Loucy (cell line): ENCODE measurements at regions not wholly inside any gene's neighbourhood (a gene's known extent, or its start where the extent isn't known, plus 50 kb on each side); places are given as distances from the start of the nearest gene placed in this dataset.

ENCODE experiments used
- H2AFZ ChIP-seq: fragments of 200-600 bp; sonication (generic); 2 replicates; pipeline ENCODE4 v1.6.0; 2016; ENCODE audit warnings: antibody characterized with exemption, mild to moderate bottlenecking, low read length, moderate library complexity
- H3F3A ChIP-seq: fragments of 200-600 bp; 2 replicates; pipeline ENCODE4 v1.6.0; 2016; ENCODE audit warnings: antibody characterized with exemption, low read depth, mild to moderate bottlenecking
- H3K27me3 ChIP-seq: fragments of 200-600 bp; sonication (generic); 2 replicates; pipeline ENCODE4 v1.6.1; 2014; ENCODE audit warnings: low read length, mild to moderate bottlenecking; ENCODE audit not compliant: insufficient read depth, poor library complexity, severe bottlenecking
- H3K36me3 ChIP-seq: fragments of 200-600 bp; sonication (generic); 2 replicates; pipeline ENCODE4 v1.6.1; 2016; ENCODE audit warnings: low read length; ENCODE audit not compliant: insufficient read depth
- H3K4me1 ChIP-seq: fragments of 200-600 bp; sonication (generic); 2 replicates; pipeline ENCODE4 v1.5.1; 2014; ENCODE audit warnings: low read length, mild to moderate bottlenecking; ENCODE audit not compliant: insufficient read depth, poor library complexity, severe bottlenecking
- H3K4me2 ChIP-seq: fragments of 200-600 bp; sonication (generic); 2 replicates; pipeline ENCODE4 v1.6.0; 2014; ENCODE audit warnings: antibody characterized with exemption, low read length, low read depth, mild to moderate bottlenecking; ENCODE audit not compliant: poor library complexity, severe bottlenecking
- H3K4me3 ChIP-seq: fragments of 200-600 bp; sonication (generic); 2 replicates; pipeline ENCODE4 v1.5.1; 2014; ENCODE audit warnings: low read length, mild to moderate bottlenecking, mixed read lengths; ENCODE audit not compliant: poor library complexity, severe bottlenecking
- H3K79me2 ChIP-seq: fragments of 200-600 bp; sonication (generic); 2 replicates; pipeline ENCODE4 v1.6.1; 2014; ENCODE audit warnings: low read length; ENCODE audit not compliant: insufficient read depth
- H3K9ac ChIP-seq: fragments of 200-600 bp; sonication (generic); 2 replicates; pipeline ENCODE4 v1.6.0; 2014; ENCODE audit warnings: mild to moderate bottlenecking, low read depth, low read length, moderate library complexity; ENCODE audit not compliant: poor library complexity, severe bottlenecking
- H3K9me2 ChIP-seq: fragments of 200-600 bp; sonication (generic); replicated peaks from 2 replicates; pipeline ENCODE4 v1.6.1; 2016; ENCODE audit warnings: low read depth, low read length, mixed read lengths
- H3K9me3 ChIP-seq: fragments of 200-600 bp; sonication (generic); 2 replicates; pipeline ENCODE4 v1.6.1; 2014; ENCODE audit warnings: mild to moderate bottlenecking, antibody characterized with exemption, low read length, low read depth; ENCODE audit not compliant: insufficient read depth
- H4K20me1 ChIP-seq: fragments of 200-600 bp; sonication (generic); 2 replicates; pipeline ENCODE4 v1.6.0; 2014; ENCODE audit warnings: antibody characterized with exemption, low read length, mild to moderate bottlenecking; ENCODE audit not compliant: insufficient read depth, poor library complexity, severe bottlenecking
- EZH2phosphoT487 ChIP-seq: fragments of 200-600 bp; IDR thresholded peaks from 2 replicates; pipeline ENCODE4 v1.6.1; 2018; ENCODE audit warnings: antibody characterized with exemption, mild to moderate bottlenecking, moderate library complexity, borderline replicate concordance
- TF ChIP-seq, protein P1 (sequence below): fragments of 200-600 bp; sonication (generic); conservative IDR thresholded peaks from 2 replicates; pipeline ENCODE4 v1.5.1; 2014; ENCODE audit warnings: mild to moderate bottlenecking, antibody characterized with exemption, low read length

DNA sequence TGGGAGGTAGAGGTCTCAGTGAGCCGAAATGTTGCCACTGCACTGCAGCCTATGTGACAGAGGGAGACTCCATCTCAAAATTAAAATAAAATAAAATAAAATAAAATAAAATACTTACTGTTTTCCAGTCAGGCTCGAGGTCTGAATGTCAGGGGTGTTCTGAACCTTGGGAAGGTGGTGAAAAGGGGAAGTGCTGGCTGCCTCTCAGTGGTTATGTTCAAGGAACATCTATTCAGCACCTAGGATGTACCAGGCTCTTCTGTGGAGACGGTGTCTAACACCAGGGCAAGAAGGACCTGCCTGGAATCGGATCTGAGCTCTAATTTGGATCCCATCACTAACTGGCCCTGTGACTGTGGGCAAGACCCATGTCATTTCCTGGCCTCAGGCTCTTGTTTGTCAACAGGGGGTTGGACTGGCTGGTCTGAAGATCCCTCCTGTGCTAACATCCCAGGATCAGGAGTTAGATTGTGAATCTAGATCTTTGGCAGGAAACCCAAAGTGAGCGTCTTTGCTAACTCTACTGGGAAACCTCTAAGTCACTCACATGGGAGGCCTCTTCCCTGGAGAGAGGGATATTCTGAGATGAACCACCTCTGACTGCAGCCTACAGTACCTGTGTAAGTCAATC is 63.4 kb upstream of the SIRPG start:
- no peaks in the 10 kb centered on the region for H4K20me1 ChIP-seq
- no peaks in the 10 kb centered on the region; the same call in 1 of the 2 replicates for H3K9me3 ChIP-seq
- H2AFZ ChIP-seq = no peak overlapping the region
- no peaks in the 10 kb centered on the region for H3K79me2 ChIP-seq
- no peaks in the 10 kb centered on the region for H3F3A ChIP-seq
- H3K4me1 ChIP-seq = no peaks in the 10 kb centered on the region
- no peaks in the 10 kb centered on the region for H3K9me2 ChIP-seq
- H3K27me3 ChIP-seq = peaks cover 3% of the 10 kb centered on the region
- H3K4me2 ChIP-seq = no peak overlapping the region
- TF ChIP-seq, protein P1, sequence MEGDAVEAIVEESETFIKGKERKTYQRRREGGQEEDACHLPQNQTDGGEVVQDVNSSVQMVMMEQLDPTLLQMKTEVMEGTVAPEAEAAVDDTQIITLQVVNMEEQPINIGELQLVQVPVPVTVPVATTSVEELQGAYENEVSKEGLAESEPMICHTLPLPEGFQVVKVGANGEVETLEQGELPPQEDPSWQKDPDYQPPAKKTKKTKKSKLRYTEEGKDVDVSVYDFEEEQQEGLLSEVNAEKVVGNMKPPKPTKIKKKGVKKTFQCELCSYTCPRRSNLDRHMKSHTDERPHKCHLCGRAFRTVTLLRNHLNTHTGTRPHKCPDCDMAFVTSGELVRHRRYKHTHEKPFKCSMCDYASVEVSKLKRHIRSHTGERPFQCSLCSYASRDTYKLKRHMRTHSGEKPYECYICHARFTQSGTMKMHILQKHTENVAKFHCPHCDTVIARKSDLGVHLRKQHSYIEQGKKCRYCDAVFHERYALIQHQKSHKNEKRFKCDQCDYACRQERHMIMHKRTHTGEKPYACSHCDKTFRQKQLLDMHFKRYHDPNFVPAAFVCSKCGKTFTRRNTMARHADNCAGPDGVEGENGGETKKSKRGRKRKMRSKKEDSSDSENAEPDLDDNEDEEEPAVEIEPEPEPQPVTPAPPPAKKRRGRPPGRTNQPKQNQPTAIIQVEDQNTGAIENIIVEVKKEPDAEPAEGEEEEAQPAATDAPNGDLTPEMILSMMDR = no peak
- no peak for TF ChIP-seq EZH2phosphoT487
- no peak overlapping the region for H3K9ac ChIP-seq
- H3K4me3 ChIP-seq = no peak overlapping the region
- H3K36me3 ChIP-seq = no peaks in the 10 kb centered on the region

DNA sequence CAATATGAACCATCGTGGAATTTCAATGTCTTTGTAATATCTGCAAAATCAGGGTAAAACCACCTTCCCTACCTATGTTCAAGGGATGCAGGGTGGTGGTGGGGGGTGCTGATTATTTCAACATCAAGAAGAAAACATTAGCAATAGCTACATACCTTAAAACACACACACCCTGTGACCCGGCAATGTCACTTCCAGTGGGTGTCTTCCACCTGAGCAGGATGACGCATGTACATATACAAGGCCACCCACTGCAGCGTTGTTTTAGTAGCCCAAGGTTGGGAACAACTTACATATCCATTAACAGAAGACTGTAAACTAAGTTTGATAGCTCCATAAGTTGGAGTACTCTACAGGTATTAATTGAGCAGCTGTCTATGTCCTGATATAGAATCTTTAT is 62.6 kb upstream of the SIRPG start:
- Histone ChIP-seq H3K79me2 (no peaks in the 10 kb centered on the region), H3F3A (no peaks in the 10 kb centered on the region), H3K9me2 (no peaks in the 10 kb centered on the region), H3K4me1 (no peaks in the 10 kb centered on the region), H2AFZ (no peak overlapping the region), H3K9ac (no peak overlapping the region), H3K4me3 (no peak overlapping the region), H3K4me2 (no peak overlapping the region), H3K9me3 (no peaks in the 10 kb centered on the region; the same call in 1 of the 2 replicates), H3K27me3 (peaks cover 11% of the 10 kb centered on the region), H4K20me1 (no peaks in the 10 kb centered on the region), H3K36me3 (no peaks in the 10 kb centered on the region)
- TF ChIP-seq, protein P1 = no peak
- no peak for TF ChIP-seq EZH2phosphoT487

DNA sequence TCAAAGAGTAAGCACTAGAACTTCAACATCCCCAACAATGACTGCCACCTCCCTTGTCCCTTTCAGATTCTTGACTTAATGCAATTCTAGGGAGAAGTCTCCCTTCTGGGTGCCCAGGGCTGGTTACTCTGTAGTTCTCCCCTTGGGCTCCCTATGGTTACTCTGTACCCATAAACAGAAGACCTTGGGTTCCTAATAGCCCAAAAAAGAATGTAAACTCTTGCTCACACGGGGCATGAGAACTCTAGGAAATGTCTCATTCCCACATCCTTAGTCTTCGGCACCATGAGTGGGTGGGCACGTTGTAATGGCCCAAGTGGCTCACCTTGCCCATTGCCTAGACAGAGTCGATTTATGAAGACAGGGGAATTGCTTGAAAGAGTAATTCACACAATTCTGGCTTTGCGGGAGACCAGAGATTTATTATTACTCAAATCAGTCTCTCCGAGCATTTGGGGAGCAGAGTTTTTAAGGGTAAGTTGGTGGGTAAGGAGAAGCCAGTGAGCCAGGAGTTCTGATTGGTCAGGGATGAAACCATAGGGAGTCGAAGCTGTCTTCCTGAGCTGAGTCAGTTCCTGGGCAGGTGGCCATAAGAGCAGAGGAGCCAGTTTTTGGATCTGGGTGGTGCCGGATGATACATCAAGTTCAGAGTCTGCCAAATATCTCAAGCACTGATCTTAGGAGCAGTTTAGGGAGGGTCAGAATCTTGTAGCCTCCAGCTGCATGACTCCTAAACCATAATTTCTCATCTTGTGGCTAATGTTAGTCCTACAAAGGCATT is 61.2 kb upstream of the SIRPG start:
- no peak overlapping the region for H2AFZ ChIP-seq

More for the DNA sequence above, 61.2 kb upstream of the SIRPG start:
- H3K9me2 ChIP-seq = no peaks in the 10 kb centered on the region
- H3K4me3 ChIP-seq = no peak overlapping the region
- H3K4me2 ChIP-seq = no peak overlapping the region
- no peak overlapping the region for H3K9ac ChIP-seq
- no peaks in the 10 kb centered on the region for H3K9me3 ChIP-seq
- peaks cover 15% of the 10 kb centered on the region for H3K27me3 ChIP-seq
- no peak for TF ChIP-seq EZH2phosphoT487
- TF ChIP-seq, protein P1 = no peak
- no peaks in the 10 kb centered on the region for H3F3A ChIP-seq
- H4K20me1 ChIP-seq = no peaks in the 10 kb centered on the region
- no peaks in the 10 kb centered on the region for H3K79me2 ChIP-seq
- H3K4me1 ChIP-seq = no peaks in the 10 kb centered on the region
- H3K36me3 ChIP-seq = no peaks in the 10 kb centered on the region
